Endothelial cell (in vitro differentiated cells): ENCODE measurements at regions not wholly inside any gene's neighbourhood (a gene's known extent, or its start where the extent isn't known, plus 50 kb on each side); places are given as distances from the start of the nearest gene placed in this dataset.
A peak's percentile ranks its signal among the peaks of the same experiment; 100 is the strongest.

ENCODE experiments used
- DNase-seq: peaks from one replicate; pipeline ENCODE4 v3.0.0; 2021; ENCODE audit warnings: low spot score
- H3K27ac Mint-ChIP-seq: one replicate; pipeline ENCODE4 v1.8.0; 2021; ENCODE audit warnings: mixed read lengths, inconsistent platforms; ENCODE audit not compliant: unreplicated experiment
- H3K27me3 Mint-ChIP-seq: one replicate; pipeline ENCODE4 v1.8.0; 2021; ENCODE audit warnings: mild to moderate bottlenecking, moderate library complexity, mixed read lengths, inconsistent platforms; ENCODE audit not compliant: unreplicated experiment
- H3K36me3 Mint-ChIP-seq: one replicate; pipeline ENCODE4 v1.8.0; 2021; ENCODE audit warnings: mild to moderate bottlenecking, low read depth, mixed read lengths, inconsistent platforms; ENCODE audit not compliant: unreplicated experiment
- H3K4me1 Mint-ChIP-seq: one replicate; pipeline ENCODE4 v1.8.0; 2021; ENCODE audit warnings: mild to moderate bottlenecking, mixed read lengths, inconsistent platforms; ENCODE audit not compliant: unreplicated experiment
- H3K4me3 Mint-ChIP-seq: one replicate; pipeline ENCODE4 v1.8.0; 2021; ENCODE audit warnings: mild to moderate bottlenecking, mixed read lengths, inconsistent platforms; ENCODE audit not compliant: unreplicated experiment
- H3K9me3 Mint-ChIP-seq: one replicate; pipeline ENCODE4 v1.8.0; 2021; ENCODE audit warnings: mixed read lengths, inconsistent platforms; ENCODE audit not compliant: unreplicated experiment
- TF ChIP-seq, protein P1 (sequence below): fragments of 200-600 bp; sonication (generic); IDR thresholded peaks from one replicate; pipeline ENCODE4 v1.5.0; 2021; ENCODE audit warnings: antibody characterized with exemption; ENCODE audit not compliant: unreplicated experiment

DNA sequence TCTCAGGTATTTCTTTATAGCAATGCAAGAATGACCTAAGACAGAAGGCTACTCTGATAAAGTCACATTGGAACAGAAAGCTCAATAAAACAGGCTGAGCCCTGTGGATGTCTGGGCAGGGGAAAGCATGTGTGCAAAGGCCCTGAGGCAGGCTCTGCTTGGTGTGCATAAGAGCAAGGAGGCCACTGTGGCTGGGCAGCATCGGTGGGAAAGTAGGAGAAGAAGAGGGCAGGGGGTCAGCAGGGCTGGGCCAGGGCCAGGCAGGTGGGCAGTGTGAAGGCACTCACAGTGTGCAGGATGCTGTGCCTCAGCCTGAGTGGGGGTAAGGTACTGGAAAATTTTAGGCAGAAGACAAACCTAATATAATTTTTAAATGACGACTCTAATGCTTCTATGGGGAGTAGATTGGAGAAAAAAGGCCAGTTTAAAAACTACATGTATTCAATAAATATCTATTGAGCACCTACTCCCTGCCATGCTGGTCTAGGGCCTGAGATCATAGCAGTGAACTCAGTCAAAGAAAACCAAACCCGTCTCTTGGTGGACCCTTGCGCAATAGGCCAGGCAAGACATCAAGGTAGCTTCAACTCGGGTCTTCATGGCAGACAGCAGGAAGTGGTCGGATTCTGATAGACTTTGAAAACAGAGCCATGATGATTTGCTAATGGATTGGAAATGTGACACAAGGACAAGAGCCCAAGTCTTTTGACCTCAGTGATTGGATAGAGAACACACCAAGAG is 572.3 kb downstream of the TCERG1L start:
- H3K9me3 Mint-ChIP-seq, result peaks cover 60% of the 10 kb centered on the region

DNA sequence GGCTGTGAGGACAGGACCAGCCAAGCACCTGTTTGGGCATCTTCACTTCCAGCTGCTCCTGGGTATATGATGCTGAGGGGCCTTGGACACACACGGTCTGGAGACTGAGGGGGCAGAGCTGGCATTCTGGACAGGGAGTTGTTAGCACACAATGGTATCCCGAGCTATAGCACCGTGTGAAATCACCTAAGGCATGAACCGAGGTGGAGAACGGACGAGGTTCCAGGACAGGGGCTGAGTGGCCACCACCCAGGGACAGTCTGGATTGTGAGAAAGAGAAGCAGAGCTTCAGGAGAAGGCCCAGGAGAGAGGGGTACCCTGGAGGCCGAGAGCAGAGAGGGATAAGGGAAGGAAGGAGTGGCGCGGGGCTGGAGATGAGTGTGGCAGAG is 571.8 kb downstream of the TCERG1L start:
- H3K4me3 Mint-ChIP-seq, result no peak overlapping the region
- no peak overlapping the region for H3K27ac Mint-ChIP-seq
- H3K4me1 Mint-ChIP-seq, result no peaks in the 10 kb centered on the region
- TF ChIP-seq, protein P1, sequence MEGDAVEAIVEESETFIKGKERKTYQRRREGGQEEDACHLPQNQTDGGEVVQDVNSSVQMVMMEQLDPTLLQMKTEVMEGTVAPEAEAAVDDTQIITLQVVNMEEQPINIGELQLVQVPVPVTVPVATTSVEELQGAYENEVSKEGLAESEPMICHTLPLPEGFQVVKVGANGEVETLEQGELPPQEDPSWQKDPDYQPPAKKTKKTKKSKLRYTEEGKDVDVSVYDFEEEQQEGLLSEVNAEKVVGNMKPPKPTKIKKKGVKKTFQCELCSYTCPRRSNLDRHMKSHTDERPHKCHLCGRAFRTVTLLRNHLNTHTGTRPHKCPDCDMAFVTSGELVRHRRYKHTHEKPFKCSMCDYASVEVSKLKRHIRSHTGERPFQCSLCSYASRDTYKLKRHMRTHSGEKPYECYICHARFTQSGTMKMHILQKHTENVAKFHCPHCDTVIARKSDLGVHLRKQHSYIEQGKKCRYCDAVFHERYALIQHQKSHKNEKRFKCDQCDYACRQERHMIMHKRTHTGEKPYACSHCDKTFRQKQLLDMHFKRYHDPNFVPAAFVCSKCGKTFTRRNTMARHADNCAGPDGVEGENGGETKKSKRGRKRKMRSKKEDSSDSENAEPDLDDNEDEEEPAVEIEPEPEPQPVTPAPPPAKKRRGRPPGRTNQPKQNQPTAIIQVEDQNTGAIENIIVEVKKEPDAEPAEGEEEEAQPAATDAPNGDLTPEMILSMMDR, result no peak
- no peak for DNase-seq
- peaks cover 35% of the 10 kb centered on the region for H3K27me3 Mint-ChIP-seq
- H3K36me3 Mint-ChIP-seq, result peaks cover 38% of the 10 kb centered on the region
- H3K9me3 Mint-ChIP-seq, result peaks cover 60% of the 10 kb centered on the region

More for the DNA sequence above, 572.3 kb downstream of the TCERG1L start:
- TF ChIP-seq, protein P1, result no peak
- Mint-ChIP-seq H3K4me1 (no peaks in the 10 kb centered on the region), H3K27me3 (peaks cover 37% of the 10 kb centered on the region), H3K4me3 (no peak overlapping the region), H3K27ac (no peak overlapping the region), H3K36me3 (peaks cover 38% of the 10 kb centered on the region)
- DNase-seq, result no peak

DNA sequence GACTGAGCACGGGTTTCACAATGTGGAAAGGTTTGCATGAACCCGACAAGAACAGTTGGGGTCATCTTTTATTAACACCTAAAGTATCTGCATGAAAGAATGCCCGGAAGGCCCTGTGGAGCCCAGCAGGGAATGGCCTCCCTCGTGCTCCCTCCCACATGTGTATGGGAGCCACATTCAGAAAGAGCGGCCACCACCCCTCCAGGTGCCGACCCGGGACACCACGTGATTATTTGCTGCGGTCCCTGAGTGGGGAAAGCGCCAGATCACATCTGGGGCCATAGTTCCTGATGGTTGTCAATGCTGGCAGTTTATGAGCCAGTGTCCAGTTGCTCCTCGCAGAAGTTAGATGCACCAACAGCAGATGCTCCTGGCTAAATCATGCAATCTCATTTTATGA is 571.4 kb downstream of the TCERG1L start:
- Mint-ChIP-seq H3K4me1 (no peaks in the 10 kb centered on the region), H3K9me3 (peaks cover 57% of the 10 kb centered on the region), H3K36me3 (peaks cover 36% of the 10 kb centered on the region), H3K27ac (no peak overlapping the region), H3K4me3 (no peak overlapping the region), H3K27me3 (peaks cover 34% of the 10 kb centered on the region)
- no peak for DNase-seq
- TF ChIP-seq, protein P1, result no peak

DNA sequence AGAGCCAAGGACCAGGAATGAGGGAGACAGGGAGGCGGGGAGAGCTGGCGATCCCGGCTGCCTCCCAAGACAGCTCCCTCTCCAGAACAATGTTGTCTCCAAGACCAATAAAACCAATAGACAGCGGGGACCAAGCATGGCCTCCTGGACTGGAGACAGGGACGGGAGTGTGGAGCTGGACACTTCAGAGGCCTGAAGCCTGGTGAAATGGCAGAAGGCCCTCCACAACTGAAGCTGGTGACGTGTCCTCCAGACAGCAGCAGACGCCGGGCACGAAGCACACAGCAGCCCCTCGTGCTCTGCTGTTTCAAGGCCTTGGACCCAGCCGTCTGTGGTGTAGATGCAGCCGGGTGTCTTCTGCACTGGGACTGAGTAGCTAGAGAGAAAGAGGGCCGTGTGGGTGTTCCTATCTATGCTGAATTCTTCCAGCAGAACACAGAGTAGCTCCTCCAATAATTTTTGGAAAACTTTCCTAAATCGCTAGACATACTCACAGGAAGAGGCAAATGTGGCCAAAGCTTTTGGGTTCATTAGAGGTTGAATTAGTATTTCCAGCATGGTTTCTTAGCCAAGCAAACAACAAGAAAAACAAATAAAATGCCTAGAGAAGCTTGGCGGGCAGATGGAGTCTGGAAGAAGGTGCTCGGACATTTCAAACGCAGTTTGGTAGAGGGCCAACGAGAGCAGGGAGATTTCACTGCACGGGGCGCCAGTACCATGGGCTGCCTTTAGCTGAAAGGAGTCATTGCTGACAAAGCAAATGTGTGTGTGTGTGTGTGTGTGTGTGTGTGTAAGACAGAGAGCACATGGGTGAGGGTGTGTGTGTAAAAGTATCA is 570.4 kb downstream of the TCERG1L start:
- H3K27ac Mint-ChIP-seq, result no peak overlapping the region
- peaks cover 52% of the 10 kb centered on the region for H3K9me3 Mint-ChIP-seq

More for the DNA sequence above, 570.4 kb downstream of the TCERG1L start:
- TF ChIP-seq, protein P1, result no peak
- no peak for DNase-seq
- H3K4me1 Mint-ChIP-seq, result no peaks in the 10 kb centered on the region
- H3K27me3 Mint-ChIP-seq, result peaks cover 31% of the 10 kb centered on the region
- H3K4me3 Mint-ChIP-seq, result peak overlapping the region; percentile 33
- H3K36me3 Mint-ChIP-seq, result peaks cover 29% of the 10 kb centered on the region
